Fibroblast of lung (primary cell): ENCODE measurements at regions not wholly inside any gene's neighbourhood (a gene's known extent, or its start where the extent isn't known, plus 50 kb on each side); places are given as distances from the start of the nearest gene placed in this dataset.

Source experiments
- DNase-seq, 2 donors: peaks; one replicate each; pipeline versions ENCODE4 v3.0.0 to v3.0.0-alpha.2; 2010; ENCODE audit warnings: low read depth in 2 of 2
- H2AFZ ChIP-seq: 2 replicates; pipeline ENCODE4 v1.5.1; 2012; ENCODE audit warnings: low read length, control low read depth, inconsistent platforms
- H3K27ac ChIP-seq: 2 replicates; pipeline ENCODE4 v1.5.1; 2011; ENCODE audit warnings: low read length, control low read depth; ENCODE audit not compliant: insufficient read depth
- H3K27me3 ChIP-seq: 2 replicates; pipeline ENCODE4 v1.5.1; 2011; ENCODE audit warnings: mild to moderate bottlenecking, low read length; ENCODE audit not compliant: control insufficient read depth, insufficient read depth
- H3K36me3 ChIP-seq: 2 replicates; pipeline ENCODE4 v1.5.1; 2011; ENCODE audit warnings: low read length; ENCODE audit not compliant: control insufficient read depth, insufficient read depth
- H3K4me1 ChIP-seq: 2 replicates; pipeline ENCODE4 v1.5.1; 2011; ENCODE audit warnings: low read length; ENCODE audit not compliant: control insufficient read depth, insufficient read depth; ENCODE audit errors: extremely low read depth
- H3K4me2 ChIP-seq: 2 replicates; pipeline ENCODE4 v1.5.1; 2011; ENCODE audit warnings: low read length, control low read depth; ENCODE audit not compliant: insufficient read depth; ENCODE audit errors: extremely low read depth
- H3K4me3 ChIP-seq, 4 experiments: fragments of 200-600 bp in 1 of 4; sonication (generic) in 1 of 4; replicated peaks in 1 of 4; 2 replicates each; pipeline ENCODE4 v1.5.1; 2011 to 2016; ENCODE audit warnings: low read length in 4 of 4, low read depth in 3 of 4, mild to moderate bottlenecking in 3 of 4, control low read depth in 2 of 4, inconsistent platforms in 1 of 4, mixed read lengths in 1 of 4; ENCODE audit not compliant: insufficient read depth in 1 of 4; ENCODE audit errors: control extremely low read depth in 1 of 4
- H3K79me2 ChIP-seq: 2 replicates; pipeline ENCODE4 v1.5.1; 2012; ENCODE audit warnings: mild to moderate bottlenecking, low read length, inconsistent platforms; ENCODE audit not compliant: control insufficient read depth, insufficient read depth
- H3K9ac ChIP-seq: 2 replicates; pipeline ENCODE4 v1.5.1; 2011; ENCODE audit warnings: mild to moderate bottlenecking, low read length, control low read depth; ENCODE audit not compliant: insufficient read depth
- H3K9me3 ChIP-seq: 2 replicates; pipeline ENCODE4 v1.5.1; 2012; ENCODE audit warnings: low read depth, low read length; ENCODE audit not compliant: control insufficient read depth, insufficient read depth
- H4K20me1 ChIP-seq: 2 replicates; pipeline ENCODE4 v1.5.1; 2011; ENCODE audit warnings: low read length; ENCODE audit not compliant: control insufficient read depth, insufficient read depth; ENCODE audit errors: extremely low read depth
- CTCF ChIP-seq, 2 donors: IDR thresholded peaks in 1 of 2; conservative IDR thresholded peaks in 1 of 2; 1 replicate in 1 of 2; 2 replicates in 1 of 2; pipeline ENCODE4 v1.5.1; 2011 to 2012; ENCODE audit warnings: low read length in 2 of 2, control low read depth in 1 of 2, inconsistent platforms in 1 of 2, low read depth in 1 of 2, mild to moderate bottlenecking in 1 of 2
- EZH2 ChIP-seq: IDR thresholded peaks from 2 replicates; pipeline ENCODE4 v1.5.1; 2012; ENCODE audit warnings: low read length, control low read depth, mild to moderate bottlenecking; ENCODE audit errors: missing control alignments

- H3K9me3 ChIP-seq: no peaks in the 10 kb centered on the region
- no peak for DNase-seq
- H3K36me3 ChIP-seq: no peaks in the 10 kb centered on the region
- H2AFZ ChIP-seq: no peak overlapping the region
- H3K4me1 ChIP-seq: no peaks in the 10 kb centered on the region
- no peaks in the 10 kb centered on the region for H3K79me2 ChIP-seq
- H3K9ac ChIP-seq: no peak overlapping the region
- H4K20me1 ChIP-seq: no peaks in the 10 kb centered on the region
- H3K4me2 ChIP-seq: no peak overlapping the region
- H3K4me3 ChIP-seq: no peak overlapping the region
- H3K27me3 ChIP-seq: no peaks in the 10 kb centered on the region
- no peak overlapping the region for H3K27ac ChIP-seq
- TF ChIP-seq EZH2 (no peak), CTCF (conservative IDR thresholded peaks at IDR 0.05 in 1 of 2, IDR thresholded peaks at IDR 0.05 in 1 of 2; ENCODE audit: low read depth in 1 of 2, low read length in 2 of 2) (no peak)
These were observed 460.7 kb upstream of the RPS6KA3 start for GRCh38 chrX:20727447-20727846.

GRCh38 chrX:20720954-20721626 lies 454.4 kb upstream of the RPS6KA3 start:
- Histone ChIP-seq H3K36me3 (no peaks in the 10 kb centered on the region), H3K27ac (no peak overlapping the region), H3K9ac (no peak overlapping the region), H3K4me1 (no peaks in the 10 kb centered on the region), H3K9me3 (no peaks in the 10 kb centered on the region), H4K20me1 (no peaks in the 10 kb centered on the region), H3K79me2 (no peaks in the 10 kb centered on the region), H3K27me3 (no peaks in the 10 kb centered on the region), H2AFZ (no peak overlapping the region), H3K4me3 (no peak overlapping the region), H3K4me2 (no peak overlapping the region)
- DNase-seq: no peak
- TF ChIP-seq CTCF (conservative IDR thresholded peaks at IDR 0.05 in 1 of 2, IDR thresholded peaks at IDR 0.05 in 1 of 2; ENCODE audit: low read depth in 1 of 2, low read length in 2 of 2) (no peak), EZH2 (no peak)

GRCh38 chrX:20718592-20719380 lies 452.1 kb upstream of the RPS6KA3 start:
- Histone ChIP-seq H3K9ac (no peak overlapping the region), H3K27ac (no peak overlapping the region), H3K4me1 (no peaks in the 10 kb centered on the region), H3K36me3 (no peaks in the 10 kb centered on the region), H3K4me3 (no peak overlapping the region), H2AFZ (no peak overlapping the region), H3K79me2 (no peaks in the 10 kb centered on the region), H4K20me1 (no peaks in the 10 kb centered on the region), H3K9me3 (no peaks in the 10 kb centered on the region), H3K4me2 (no peak overlapping the region), H3K27me3 (no peaks in the 10 kb centered on the region)
- TF ChIP-seq EZH2: no peak
- no peak for DNase-seq
